CD8-positive, alpha-beta memory T cell (primary cell): ENCODE measurements at regions not wholly inside any gene's neighbourhood (a gene's known extent, or its start where the extent isn't known, plus 50 kb on each side); places are given as distances from the start of the nearest gene placed in this dataset.
A peak's percentile ranks its signal among the peaks of the same experiment; 100 is the strongest.
"Not testable (repeated sequence)": the region's sequence is repeated elsewhere in the genome, so short reads cannot be mapped to it uniquely, and the experiment has no call there.

ENCODE experiments used
- CTCF ChIA-PET: fragments of 350-600 bp; sonication (Branson Sonifier 250); formaldehyde crosslinking; loops from one replicate; lab custom pipeline; 2021; ENCODE audit warnings: antibody characterized with exemption; lab: Charles Lee
- POLR2A ChIA-PET: fragments of 350-600 bp; sonication (Branson Sonifier 250); formaldehyde crosslinking; loops from one replicate; lab custom pipeline; 2021; ENCODE audit warnings: antibody characterized with exemption; lab: Charles Lee
- DNase-seq, 5 donors: peaks; one replicate each; pipeline versions ENCODE4 v3.0.0 to v3.0.0-alpha.2; 2020 to 2022; ENCODE audit warnings: mixed read lengths in 1 of 5
- H3K27ac ChIP-seq: one replicate; pipeline ENCODE4 v1.7.0; 2013; ENCODE audit warnings: low read depth, mild to moderate bottlenecking, low read length, moderate library complexity
- H3K27me3 ChIP-seq: 2 replicates; pipeline ENCODE4 v1.7.0; 2013; ENCODE audit warnings: low read length, mild to moderate bottlenecking; ENCODE audit not compliant: insufficient read depth, poor library complexity, severe bottlenecking
- H3K36me3 ChIP-seq: 2 replicates; pipeline ENCODE4 v1.7.0; 2013; ENCODE audit warnings: mild to moderate bottlenecking, low read length, moderate library complexity; ENCODE audit not compliant: insufficient read depth
- H3K4me1 ChIP-seq: 2 replicates; pipeline ENCODE4 v1.7.0; 2013; ENCODE audit warnings: mild to moderate bottlenecking, low read length, moderate library complexity; ENCODE audit not compliant: insufficient read depth
- H3K4me3 ChIP-seq: 2 replicates; pipeline ENCODE4 v1.7.0; 2013; ENCODE audit warnings: mild to moderate bottlenecking, low read length
- H3K9me3 ChIP-seq: 2 replicates; pipeline ENCODE4 v1.7.0; 2013; ENCODE audit warnings: mild to moderate bottlenecking, low read length
- H3K27ac Mint-ChIP-seq, 8 donors: one replicate each; pipeline ENCODE4 v1.8.0; 2020 to 2021; ENCODE audit warnings: mixed read lengths in 8 of 8, mild to moderate bottlenecking in 6 of 8, inconsistent platforms in 3 of 8, moderate library complexity in 3 of 8
- H3K27me3 Mint-ChIP-seq, 2 donors: one replicate each; pipeline ENCODE4 v1.8.0; 2020 to 2021; ENCODE audit warnings: mixed read lengths in 2 of 2, mild to moderate bottlenecking in 1 of 2, moderate library complexity in 1 of 2
- H3K36me3 Mint-ChIP-seq, 3 donors: one replicate each; pipeline ENCODE4 v1.8.0; 2020 to 2021; ENCODE audit warnings: mixed read lengths in 3 of 3, inconsistent platforms in 1 of 3, mild to moderate bottlenecking in 1 of 3
- H3K4me1 Mint-ChIP-seq, 3 donors: one replicate each; pipeline ENCODE4 v1.8.0; 2020 to 2021; ENCODE audit warnings: mixed read lengths in 3 of 3, inconsistent platforms in 1 of 3, mild to moderate bottlenecking in 1 of 3
- H3K4me3 Mint-ChIP-seq, 7 donors: one replicate each; pipeline ENCODE4 v1.8.0; 2020 to 2021; ENCODE audit warnings: mixed read lengths in 7 of 7, mild to moderate bottlenecking in 6 of 7, moderate library complexity in 4 of 7, inconsistent platforms in 2 of 7
- H3K9me3 Mint-ChIP-seq, 5 donors: one replicate each; pipeline ENCODE4 v1.8.0; 2020 to 2022; ENCODE audit warnings: mixed read lengths in 5 of 5, mild to moderate bottlenecking in 3 of 5, moderate library complexity in 2 of 5, inconsistent platforms in 1 of 5

GRCh38 chr6:141989706-141989959 lies 143.1 kb upstream of the GJE1 start:
- Mint-ChIP-seq H3K9me3 (peaks cover 0 to under 1% (median 0%) of the 10 kb centered on the region in 5 donors), H3K4me3 (no peak overlapping the region)

GRCh38 chr6:141988954-141989705 lies 143.6 kb upstream of the GJE1 start:
- ChIA-PET POLR2A (no interaction called here), CTCF (interaction anchor here (0.9 to 1.7 kb wide), 2 partner anchors 123 to 303 kb away, joined by 3 to 4 read pairs; no protein-coding TSS in a partner anchor)
- Mint-ChIP-seq H3K4me3 (no peak overlapping the region), H3K4me1 (peaks cover 0 to 7% (median 3%) of the 10 kb centered on the region in 3 donors), H3K27ac (no peak overlapping the region), H3K27me3 (peaks cover 0 to 2% of the 10 kb centered on the region in 2 donors), H3K9me3 (no peaks in the 10 kb centered on the region), H3K36me3 (no peaks in the 10 kb centered on the region)
- Histone ChIP-seq H3K27me3 (no peaks in the 10 kb centered on the region), H3K27ac (no peak overlapping the region), H3K4me1 (no peaks in the 10 kb centered on the region), H3K36me3 (no peaks in the 10 kb centered on the region), H3K9me3 (no peaks in the 10 kb centered on the region), H3K4me3 (no peak overlapping the region)
- DNase-seq = peak in 3 of 5 donors; percentile 11 to 48 (median 12)

More at GRCh38 chr6:141989706-141989959, 143.1 kb upstream of the GJE1 start:
- Histone ChIP-seq H3K4me3 (no peak overlapping the region), H3K9me3 (no peaks in the 10 kb centered on the region), H3K4me1 (no peaks in the 10 kb centered on the region), H3K27me3 (no peaks in the 10 kb centered on the region), H3K36me3 (no peaks in the 10 kb centered on the region), H3K27ac (no peak overlapping the region)
- DNase-seq = no peak
- CTCF ChIA-PET = interaction anchor here (0.9 to 1.7 kb wide), 2 partner anchors 122 to 303 kb away, joined by 3 to 4 read pairs; no protein-coding TSS in a partner anchor
- H3K27ac Mint-ChIP-seq = no peak overlapping the region
- no peaks in the 10 kb centered on the region for H3K36me3 Mint-ChIP-seq
- POLR2A ChIA-PET = no interaction called here
- peaks cover 0 to 7% (median 2%) of the 10 kb centered on the region in 3 donors for H3K4me1 Mint-ChIP-seq
- H3K27me3 Mint-ChIP-seq = peaks cover 0 to 2% of the 10 kb centered on the region in 2 donors

- POLR2A ChIA-PET = no interaction called here
- Histone ChIP-seq H3K27ac (no peak overlapping the region), H3K4me3 (no peak overlapping the region), H3K27me3 (no peaks in the 10 kb centered on the region), H3K9me3 (no peaks in the 10 kb centered on the region), H3K36me3 (no peaks in the 10 kb centered on the region), H3K4me1 (no peaks in the 10 kb centered on the region)
- CTCF ChIA-PET = no interaction called here
- Mint-ChIP-seq H3K4me1 (peaks cover 0 to 10% (median 5%) of the 10 kb centered on the region in 3 donors), H3K27ac (no peak overlapping the region), H3K9me3 (no peaks in the 10 kb centered on the region), H3K27me3 (peaks cover 0 to 2% of the 10 kb centered on the region in 2 donors), H3K36me3 (no peaks in the 10 kb centered on the region), H3K4me3 (no peak overlapping the region)
- no peak for DNase-seq
Measured at GRCh38 chr6:141988327-141988726, 144.4 kb upstream of the GJE1 start.

GRCh38 chr6:141986457-141986856 lies 146.3 kb upstream of the GJE1 start:
- H3K27me3 Mint-ChIP-seq = peaks cover 0 to 2% of the 10 kb centered on the region in 2 donors
- Histone ChIP-seq H3K27ac (no peak overlapping the region), H3K27me3 (no peaks in the 10 kb centered on the region), H3K4me1 (no peaks in the 10 kb centered on the region), H3K4me3 (no peak overlapping the region), H3K9me3 (no peaks in the 10 kb centered on the region), H3K36me3 (no peaks in the 10 kb centered on the region)
- ChIA-PET CTCF (no interaction called here), POLR2A (no interaction called here)
- H3K36me3 Mint-ChIP-seq = no peaks in the 10 kb centered on the region
- H3K27ac Mint-ChIP-seq = no peak overlapping the region
- H3K4me1 Mint-ChIP-seq = peaks cover 0 to 25% (median 7%) of the 10 kb centered on the region in 3 donors
- no peak overlapping the region for H3K4me3 Mint-ChIP-seq
- no peak for DNase-seq
- no peaks in the 10 kb centered on the region for H3K9me3 Mint-ChIP-seq

GRCh38 chr6:141981190-141981589 lies 151.5 kb upstream of the GJE1 start:
- no peak overlapping the region for H3K4me3 ChIP-seq
- H3K4me3 Mint-ChIP-seq = no peak overlapping the region
- no peaks in the 10 kb centered on the region for H3K4me1 ChIP-seq
- peaks cover 0 to 27% (median 7%) of the 10 kb centered on the region in 3 donors for H3K4me1 Mint-ChIP-seq
- CTCF ChIA-PET = no interaction called here
- H3K27ac ChIP-seq = no peak overlapping the region
- H3K36me3 ChIP-seq = no peaks in the 10 kb centered on the region
- POLR2A ChIA-PET = no interaction called here
- H3K27me3 ChIP-seq = no peaks in the 10 kb centered on the region
- no peak for DNase-seq
- H3K9me3 Mint-ChIP-seq = peaks cover 0 to 2% (median 0%) of the 10 kb centered on the region in 5 donors
- H3K9me3 ChIP-seq = no peaks in the 10 kb centered on the region
- H3K36me3 Mint-ChIP-seq = no peaks in the 10 kb centered on the region
- no peak overlapping the region for H3K27ac Mint-ChIP-seq
- peaks cover 0 to 2% of the 10 kb centered on the region in 2 donors for H3K27me3 Mint-ChIP-seq

- H3K4me1 Mint-ChIP-seq = peaks cover 0 to 18% (median 0%) of the 10 kb centered on the region in 3 donors
- peaks cover 0 to 3% (median 0%) of the 10 kb centered on the region in 5 donors for H3K9me3 Mint-ChIP-seq
- Histone ChIP-seq H3K4me1 (no peaks in the 10 kb centered on the region), H3K9me3 (no peaks in the 10 kb centered on the region), H3K36me3 (no peaks in the 10 kb centered on the region), H3K27ac (no peak overlapping the region), H3K4me3 (no peak overlapping the region), H3K27me3 (no peaks in the 10 kb centered on the region)
- no peak overlapping the region for H3K27ac Mint-ChIP-seq
- CTCF ChIA-PET = no interaction called here
- POLR2A ChIA-PET = no interaction called here
- H3K4me3 Mint-ChIP-seq = no peak overlapping the region
- no peaks in the 10 kb centered on the region for H3K27me3 Mint-ChIP-seq
- no peaks in the 10 kb centered on the region for H3K36me3 Mint-ChIP-seq
- DNase-seq = no peak
Measured at GRCh38 chr6:141977782-141978181, 154.9 kb upstream of the GJE1 start.

- Mint-ChIP-seq H3K4me1 (peaks cover 0 to 12% (median 0%) of the 10 kb centered on the region in 3 donors), H3K4me3 (no peak overlapping the region), H3K27me3 (no peaks in the 10 kb centered on the region), H3K27ac (no peak overlapping the region), H3K36me3 (peaks cover 0 to 3% (median 0%) of the 10 kb centered on the region in 3 donors), H3K9me3 (peaks cover 0 to 3% (median 0%) of the 10 kb centered on the region in 5 donors)
- no peak overlapping the region for H3K27ac ChIP-seq
- no peaks in the 10 kb centered on the region for H3K27me3 ChIP-seq
- POLR2A ChIA-PET = no interaction called here
- no peaks in the 10 kb centered on the region for H3K9me3 ChIP-seq
- CTCF ChIA-PET = no interaction called here
- no peak overlapping the region for H3K4me3 ChIP-seq
- no peak for DNase-seq
- no peaks in the 10 kb centered on the region for H3K4me1 ChIP-seq
- no peaks in the 10 kb centered on the region for H3K36me3 ChIP-seq
Measured at GRCh38 chr6:141976994-141977393, 155.7 kb upstream of the GJE1 start.

- H3K4me1 Mint-ChIP-seq, H3K4me1 ChIP-seq, H3K27me3 ChIP-seq, DNase-seq, H3K9me3 Mint-ChIP-seq, H3K36me3 ChIP-seq, POLR2A ChIA-PET, H3K4me3 Mint-ChIP-seq, CTCF ChIA-PET, H3K4me3 ChIP-seq, H3K27ac ChIP-seq, H3K27ac Mint-ChIP-seq, H3K9me3 ChIP-seq: not testable (repeated sequence)
- H3K36me3 Mint-ChIP-seq = peaks cover 0 to 17% (median 0%) of the 10 kb centered on the region in 3 donors
- peaks cover 1 to 13% of the 10 kb centered on the region in 2 donors for H3K27me3 Mint-ChIP-seq
Measured at GRCh38 chr6:141969768-141970415, 162.8 kb upstream of the GJE1 start.
